ENCODE measurements at regions not wholly inside any gene's neighbourhood (a gene's known extent, or its start where the extent isn't known, plus 50 kb on each side); places are given as distances from the start of the nearest gene placed in this dataset.

DNA sequence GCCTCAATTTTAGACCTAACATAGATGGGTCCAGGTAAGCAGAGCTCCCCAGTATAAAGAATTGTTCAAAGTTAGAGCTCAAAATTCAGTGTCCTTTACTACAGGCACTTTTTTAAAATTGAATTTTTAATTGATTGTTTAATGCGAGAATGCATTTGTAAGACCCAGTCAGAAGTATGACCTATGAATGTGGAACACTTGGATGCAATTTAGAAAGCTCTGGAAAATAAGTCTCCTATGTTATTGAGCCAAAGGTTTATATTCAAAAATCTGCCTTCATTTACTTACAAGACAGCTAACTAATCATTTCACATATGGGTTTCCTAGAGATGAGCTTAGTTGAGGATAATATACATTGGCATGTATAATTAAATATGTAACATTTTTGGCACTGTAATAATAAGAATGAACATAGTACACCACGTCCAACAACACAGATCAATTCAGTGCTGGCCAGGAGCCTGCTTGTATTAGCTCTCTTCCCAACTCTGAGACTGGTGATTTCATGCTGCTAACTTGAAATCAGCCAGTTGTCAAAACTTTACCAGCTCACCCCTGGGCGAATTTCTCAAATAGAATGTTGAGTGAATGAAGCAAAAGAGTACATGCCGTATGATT is 197.2 kb upstream of the NPY2R start:
- TF ChIP-seq RARB (CRISPR knock-in tag; IDR thresholded peaks at IDR 0.05) (no peak), ZNF8 (CRISPR knock-in tag; IDR thresholded peaks at IDR 0.05) (no peak), ARNTL (CRISPR knock-in tag; IDR thresholded peaks at IDR 0.05; ENCODE audit: borderline replicate concordance, low read depth) (no peak), PATZ1 (CRISPR knock-in tag; IDR thresholded peaks at IDR 0.05; ENCODE audit: borderline replicate concordance) (no peak), ZNF565 (CRISPR knock-in tag; conservative IDR thresholded peaks at IDR 0.05; ENCODE audit: low read depth) (no peak), ZC3H10 (CRISPR knock-in tag; IDR thresholded peaks at IDR 0.05) (no peak), ZNF70 (CRISPR knock-in tag; IDR thresholded peaks at IDR 0.05) (no peak)
- TF ChIP-seq, protein P1, sequence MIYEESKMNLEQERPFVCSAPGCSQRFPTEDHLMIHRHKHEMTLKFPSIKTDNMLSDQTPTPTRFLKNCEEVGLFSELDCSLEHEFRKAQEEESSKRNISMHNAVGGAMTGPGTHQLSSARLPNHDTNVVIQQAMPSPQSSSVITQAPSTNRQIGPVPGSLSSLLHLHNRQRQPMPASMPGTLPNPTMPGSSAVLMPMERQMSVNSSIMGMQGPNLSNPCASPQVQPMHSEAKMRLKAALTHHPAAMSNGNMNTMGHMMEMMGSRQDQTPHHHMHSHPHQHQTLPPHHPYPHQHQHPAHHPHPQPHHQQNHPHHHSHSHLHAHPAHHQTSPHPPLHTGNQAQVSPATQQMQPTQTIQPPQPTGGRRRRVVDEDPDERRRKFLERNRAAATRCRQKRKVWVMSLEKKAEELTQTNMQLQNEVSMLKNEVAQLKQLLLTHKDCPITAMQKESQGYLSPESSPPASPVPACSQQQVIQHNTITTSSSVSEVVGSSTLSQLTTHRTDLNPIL (CRISPR knock-in tag; IDR thresholded peaks at IDR 0.05; ENCODE audit: low read depth): no peak

Data from SK-N-SH treated with all-trans-retinoic acid at 6 μM for 48 hours (cell line).